GM12891 (cell line): ENCODE measurements at regions not wholly inside any gene's neighbourhood (a gene's known extent, or its start where the extent isn't known, plus 50 kb on each side); places are given as distances from the start of the nearest gene placed in this dataset.

Experiments used
- POLR2A ChIP-seq: IDR thresholded peaks from 2 replicates; pipeline ENCODE4 v1.6.1; 2011; ENCODE audit warnings: low read depth, low read length, control low read depth
- POLR2AphosphoS5 ChIP-seq: IDR thresholded peaks from 2 replicates; pipeline ENCODE4 v1.6.1; 2011; ENCODE audit warnings: low read depth, low read length, control low read depth
- SPI1 ChIP-seq: IDR thresholded peaks from 2 replicates; pipeline ENCODE4 v1.6.1; 2011; ENCODE audit warnings: low read depth, low read length, control low read depth
- TAF1 ChIP-seq: IDR thresholded peaks from 2 replicates; pipeline ENCODE4 v1.6.1; 2011; ENCODE audit warnings: low read depth, low read length, control low read depth

DNA sequence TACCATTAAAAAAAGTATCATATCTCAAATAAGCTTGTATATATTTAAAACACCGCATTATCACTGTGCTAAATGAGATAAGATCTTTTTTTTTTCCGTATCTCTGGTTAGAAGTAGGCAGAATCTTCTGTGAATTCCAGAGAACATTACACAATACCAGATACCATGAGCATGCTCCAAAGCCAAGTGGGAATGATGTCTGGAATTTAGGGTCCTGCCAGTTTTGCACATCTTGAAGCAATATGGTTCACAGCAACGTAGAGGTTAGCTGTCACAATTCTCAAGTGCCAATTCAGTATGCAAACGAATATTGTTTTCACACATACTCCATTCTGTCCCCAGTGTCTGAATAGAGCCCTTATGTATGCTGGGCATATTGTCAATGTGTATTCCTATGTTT, 127.5 kb upstream of the NEIL3 start:
- TF ChIP-seq POLR2AphosphoS5, result no peak
- no peak for TF ChIP-seq POLR2A
- no peak for TF ChIP-seq SPI1
- TF ChIP-seq TAF1, result no peak
